ENCODE measurements at regions not wholly inside any gene's neighbourhood (a gene's known extent, or its start where the extent isn't known, plus 50 kb on each side); places are given as distances from the start of the nearest gene placed in this dataset.

DNA sequence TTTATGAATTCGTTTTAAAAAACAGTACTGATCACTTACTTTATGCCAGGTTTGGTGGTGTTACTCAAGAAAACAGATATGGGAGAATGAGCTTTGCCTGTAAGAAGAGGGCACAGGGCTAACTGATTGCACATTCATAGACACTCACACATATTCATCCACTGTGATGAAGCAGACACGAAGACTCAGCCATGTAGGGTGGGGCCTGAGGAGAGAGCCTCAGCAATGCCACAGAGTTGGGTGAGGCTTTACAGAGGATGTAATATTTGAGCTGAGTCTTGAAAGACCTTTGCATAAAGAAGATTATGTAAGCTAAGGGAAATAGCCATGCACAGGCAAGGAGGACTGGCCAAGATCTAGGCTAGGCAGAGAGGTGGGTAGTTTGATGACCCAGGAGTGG is 472.8 kb downstream of the PSAT1 start:
- no peak overlapping the region for H3K27ac Mint-ChIP-seq

GRCh38 chr9:78775211-78775610 is 478.3 kb downstream of the PSAT1 start:
- Mint-ChIP-seq H3K27me3 (no peaks in the 10 kb centered on the region), H3K4me1 (no peaks in the 10 kb centered on the region), H3K27ac (no peak overlapping the region), H3K4me3 (no peak overlapping the region), H3K9me3 (no peaks in the 10 kb centered on the region)
- ATAC-seq (no peak), DNase-seq (no peak)

More for the DNA sequence above, 472.8 kb downstream of the PSAT1 start:
- H3K4me3 Mint-ChIP-seq: no peak overlapping the region
- no peaks in the 10 kb centered on the region for H3K4me1 Mint-ChIP-seq
- no peak for DNase-seq
- H3K27me3 Mint-ChIP-seq: no peaks in the 10 kb centered on the region
- H3K9me3 Mint-ChIP-seq: no peaks in the 10 kb centered on the region
- ATAC-seq: no peak

DNA sequence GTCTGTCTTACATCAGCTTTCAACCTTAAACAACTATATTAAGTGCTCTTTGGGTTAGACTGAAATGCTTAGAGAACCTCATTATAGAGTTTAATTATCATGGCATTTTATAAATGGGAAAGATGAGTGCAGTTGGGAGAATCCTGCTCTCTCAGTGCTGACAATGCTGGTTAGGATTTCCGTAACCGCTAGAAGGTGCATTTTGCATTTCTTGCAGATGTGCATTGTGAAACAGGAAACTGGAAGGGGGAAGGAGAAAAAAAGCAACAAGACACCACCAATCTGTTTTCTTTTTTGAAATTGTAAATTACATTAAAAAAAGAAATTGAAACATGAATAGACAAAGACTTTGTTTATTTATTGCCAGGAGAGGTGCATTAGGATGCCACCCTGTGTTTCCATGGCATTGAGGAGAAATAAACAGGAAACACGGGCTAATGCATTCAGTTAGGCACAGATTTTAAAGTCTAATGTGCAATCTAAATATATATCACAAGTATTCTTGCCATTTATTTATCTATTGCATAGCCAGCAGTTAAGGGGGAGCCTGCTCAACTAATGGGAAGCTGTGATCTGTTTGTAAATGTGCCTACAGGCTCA is 478.9 kb downstream of the PSAT1 start:
- H3K9me3 Mint-ChIP-seq: no peaks in the 10 kb centered on the region

DNA sequence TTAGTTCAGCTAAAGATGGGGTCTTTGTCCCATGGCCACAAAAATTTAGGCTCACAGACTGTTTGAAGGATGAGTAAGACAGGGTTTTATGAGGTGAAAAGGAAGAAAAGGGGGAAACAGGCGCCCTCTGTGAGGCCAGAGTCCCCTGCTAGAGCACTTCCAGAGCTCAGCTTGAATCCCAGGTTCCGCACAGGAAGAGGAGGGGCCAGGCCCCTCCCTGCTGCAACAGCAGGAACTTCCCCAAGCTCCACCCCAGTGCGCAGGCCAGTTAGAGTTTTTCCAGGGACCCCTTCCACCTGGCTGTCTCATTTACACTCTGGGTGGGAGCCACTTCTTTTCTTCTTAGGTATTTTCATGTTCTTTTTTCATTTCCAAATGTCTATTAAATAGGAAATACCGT is 480.8 kb downstream of the PSAT1 start:
- no peaks in the 10 kb centered on the region for H3K4me1 Mint-ChIP-seq
- no peak overlapping the region for H3K4me3 Mint-ChIP-seq
- H3K27ac Mint-ChIP-seq: no peak overlapping the region
- no peaks in the 10 kb centered on the region for H3K9me3 Mint-ChIP-seq
- H3K27me3 Mint-ChIP-seq: no peaks in the 10 kb centered on the region
- ATAC-seq: no peak
- no peak for DNase-seq

More for the DNA sequence above, 478.9 kb downstream of the PSAT1 start:
- no peak overlapping the region for H3K4me3 Mint-ChIP-seq
- H3K27ac Mint-ChIP-seq: no peak overlapping the region
- DNase-seq (no peak), ATAC-seq (no peak)
- H3K27me3 Mint-ChIP-seq: no peaks in the 10 kb centered on the region
- no peaks in the 10 kb centered on the region for H3K4me1 Mint-ChIP-seq

DNA sequence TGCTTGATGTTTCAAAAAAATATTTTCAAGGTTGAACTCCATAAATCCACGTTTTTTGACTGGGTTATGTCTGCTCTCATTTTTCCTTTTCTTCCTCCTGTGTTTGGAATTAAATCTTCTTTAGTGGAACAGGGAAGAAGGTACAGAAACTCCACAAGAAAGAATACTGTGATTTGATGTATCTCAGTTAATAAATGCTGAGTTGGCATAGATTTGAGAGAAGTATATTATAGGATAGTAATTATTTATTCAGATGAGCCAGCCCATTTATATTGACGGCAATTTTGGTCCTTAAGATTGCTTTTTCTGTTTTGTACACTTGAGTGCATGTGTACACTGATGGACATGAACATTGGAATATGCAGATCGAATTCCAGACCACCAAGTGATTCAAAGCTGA is 481.4 kb downstream of the PSAT1 start:
- H3K4me3 Mint-ChIP-seq: no peak overlapping the region
- no peaks in the 10 kb centered on the region for H3K4me1 Mint-ChIP-seq
- H3K27me3 Mint-ChIP-seq: no peaks in the 10 kb centered on the region
- H3K9me3 Mint-ChIP-seq: no peaks in the 10 kb centered on the region
- no peak for ATAC-seq
- no peak overlapping the region for H3K27ac Mint-ChIP-seq
- DNase-seq: no peak

DNA sequence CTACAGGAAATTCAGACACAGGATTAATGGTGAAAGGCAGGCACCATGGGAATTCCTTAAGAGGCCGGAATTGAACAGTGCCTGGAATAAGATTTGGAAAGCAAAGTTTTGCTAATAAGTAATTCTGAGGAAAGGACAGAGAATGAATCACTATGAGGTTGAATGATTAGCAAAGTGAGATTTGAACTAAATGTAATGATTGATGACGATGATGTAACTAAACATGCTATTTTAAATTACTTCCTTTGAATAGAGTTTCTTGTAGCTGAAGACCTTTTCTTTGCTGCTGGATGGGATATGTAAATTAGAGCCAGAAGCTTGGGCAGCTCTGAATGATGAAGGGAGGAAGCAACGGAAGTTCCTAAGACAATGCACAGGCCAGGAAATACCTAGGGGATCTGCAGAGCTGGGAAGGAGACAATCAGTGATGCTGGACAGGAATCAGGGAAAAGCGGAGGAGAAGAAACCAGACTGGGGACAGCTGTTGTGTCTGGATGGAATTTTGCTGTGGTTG is 482.0 kb downstream of the PSAT1 start:
- no peaks in the 10 kb centered on the region for H3K9me3 Mint-ChIP-seq
- H3K27ac Mint-ChIP-seq: no peak overlapping the region
- no peaks in the 10 kb centered on the region for H3K27me3 Mint-ChIP-seq
- H3K4me1 Mint-ChIP-seq: no peaks in the 10 kb centered on the region
- H3K4me3 Mint-ChIP-seq: no peak overlapping the region
- ATAC-seq (no peak), DNase-seq (no peak)

GRCh38 chr9:78781681-78782080 is 484.8 kb downstream of the PSAT1 start:
- no peaks in the 10 kb centered on the region for H3K4me1 Mint-ChIP-seq
- ATAC-seq: no peak
- H3K27ac Mint-ChIP-seq: no peak overlapping the region
- H3K27me3 Mint-ChIP-seq: no peaks in the 10 kb centered on the region
- no peak overlapping the region for H3K4me3 Mint-ChIP-seq
- no peaks in the 10 kb centered on the region for H3K9me3 Mint-ChIP-seq
- DNase-seq: no peak

GRCh38 chr9:78782234-78782633 is 485.3 kb downstream of the PSAT1 start:
- ATAC-seq (no peak), DNase-seq (no peak)
- no peak overlapping the region for H3K27ac Mint-ChIP-seq
- H3K4me1 Mint-ChIP-seq: no peaks in the 10 kb centered on the region
- H3K27me3 Mint-ChIP-seq: no peaks in the 10 kb centered on the region
- H3K9me3 Mint-ChIP-seq: no peaks in the 10 kb centered on the region
- H3K4me3 Mint-ChIP-seq: no peak overlapping the region

GRCh38 chr9:78782858-78783257 is 485.9 kb downstream of the PSAT1 start:
- Mint-ChIP-seq H3K4me1 (no peaks in the 10 kb centered on the region), H3K4me3 (no peak overlapping the region), H3K27ac (no peak overlapping the region), H3K27me3 (no peaks in the 10 kb centered on the region), H3K9me3 (no peaks in the 10 kb centered on the region)
- no peak for ATAC-seq
- no peak for DNase-seq

DNA sequence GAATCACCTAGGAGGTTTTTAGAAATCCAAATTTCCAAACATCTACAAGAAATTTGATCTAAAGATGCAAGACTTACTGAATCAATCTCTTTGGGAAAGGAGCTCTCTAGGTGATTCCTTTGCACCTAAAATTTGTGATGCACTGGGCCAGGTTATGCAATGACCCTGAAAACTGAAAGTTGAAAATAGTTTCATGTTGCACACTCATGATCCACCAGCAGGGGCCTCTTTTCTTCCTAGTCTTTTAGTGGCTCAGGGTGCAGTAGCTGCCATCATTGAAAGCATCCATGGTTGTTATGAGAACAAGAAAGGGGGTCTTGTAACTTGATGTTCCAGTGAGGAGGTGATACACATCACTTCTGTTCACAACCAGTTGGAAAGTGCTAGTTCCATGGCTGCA is 486.8 kb downstream of the PSAT1 start:
- no peak for ATAC-seq
- no peak overlapping the region for H3K27ac Mint-ChIP-seq
- no peak overlapping the region for H3K4me3 Mint-ChIP-seq
- no peak for DNase-seq
- H3K27me3 Mint-ChIP-seq: no peaks in the 10 kb centered on the region
- H3K4me1 Mint-ChIP-seq: no peaks in the 10 kb centered on the region
- H3K9me3 Mint-ChIP-seq: no peaks in the 10 kb centered on the region

- ATAC-seq: no peak
- DNase-seq: no peak
- H3K27me3 Mint-ChIP-seq: no peaks in the 10 kb centered on the region
- no peak overlapping the region for H3K27ac Mint-ChIP-seq
- no peaks in the 10 kb centered on the region for H3K4me1 Mint-ChIP-seq
- no peak overlapping the region for H3K4me3 Mint-ChIP-seq
- peaks cover 0 to 9% of the 10 kb centered on the region in 2 donors for H3K9me3 Mint-ChIP-seq
Observed at GRCh38 chr9:78786794-78787193, 489.9 kb downstream of the PSAT1 start.

- ATAC-seq: no peak
- no peak overlapping the region for H3K27ac Mint-ChIP-seq
Observed at GRCh38 chr9:78788101-78788500, 491.2 kb downstream of the PSAT1 start.

GRCh38 chr9:78791779-78792178 is 494.9 kb downstream of the PSAT1 start:
- no peaks in the 10 kb centered on the region for H3K27me3 Mint-ChIP-seq
- no peak overlapping the region for H3K27ac Mint-ChIP-seq
- DNase-seq (no peak), ATAC-seq (no peak)
- H3K4me1 Mint-ChIP-seq: no peaks in the 10 kb centered on the region
- no peak overlapping the region for H3K4me3 Mint-ChIP-seq
- H3K9me3 Mint-ChIP-seq: peaks cover 0 to 9% of the 10 kb centered on the region in 2 donors

More at GRCh38 chr9:78788101-78788500, 491.2 kb downstream of the PSAT1 start:
- Mint-ChIP-seq H3K4me1 (no peaks in the 10 kb centered on the region), H3K4me3 (no peak overlapping the region), H3K27me3 (no peaks in the 10 kb centered on the region), H3K9me3 (peaks cover 0 to 9% of the 10 kb centered on the region in 2 donors)
- no peak for DNase-seq

DNA sequence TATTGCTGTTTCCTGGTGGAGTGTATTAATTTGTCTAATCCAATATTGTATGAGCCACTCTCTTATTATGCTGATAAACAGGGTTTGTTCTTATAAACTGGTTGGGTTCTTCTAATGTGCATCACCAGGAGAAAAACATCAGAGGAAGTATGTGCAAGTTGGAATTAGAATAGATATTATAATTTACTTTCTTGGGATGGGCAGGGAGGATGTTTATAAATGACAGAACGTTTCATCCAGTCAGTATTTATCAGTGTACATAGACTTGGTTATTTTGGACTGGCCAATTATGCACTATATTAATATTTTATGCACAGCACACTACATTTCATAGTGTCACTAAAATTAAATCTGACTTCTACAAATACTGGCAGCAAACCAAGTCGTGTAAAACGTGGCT is 495.8 kb downstream of the PSAT1 start:
- no peak overlapping the region for H3K27ac Mint-ChIP-seq
- no peak for ATAC-seq
- H3K27me3 Mint-ChIP-seq: no peaks in the 10 kb centered on the region
- no peaks in the 10 kb centered on the region for H3K4me1 Mint-ChIP-seq
- peaks cover 0 to 9% of the 10 kb centered on the region in 2 donors for H3K9me3 Mint-ChIP-seq
- DNase-seq: no peak
- no peak overlapping the region for H3K4me3 Mint-ChIP-seq

DNA sequence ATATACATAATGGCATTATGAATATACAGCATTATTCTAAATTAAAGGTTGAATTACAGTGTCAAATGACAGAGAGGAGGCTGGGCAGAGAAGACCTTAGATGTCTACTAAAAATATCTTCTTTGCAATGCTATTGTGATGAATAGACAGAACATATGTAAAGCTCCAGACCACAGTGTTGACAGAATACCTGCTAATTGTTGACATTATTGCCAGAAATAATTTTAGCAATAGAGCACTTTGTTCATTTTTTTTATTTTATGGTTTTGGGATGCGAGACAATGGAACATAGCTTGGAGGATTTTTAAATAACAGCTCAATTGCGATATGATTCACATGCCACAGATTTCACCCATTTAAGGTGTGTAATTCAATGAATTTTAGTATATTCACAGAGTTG is 508.8 kb downstream of the PSAT1 start:
- ATAC-seq: no peak
- no peak for DNase-seq
- no peaks in the 10 kb centered on the region for H3K27me3 Mint-ChIP-seq
- H3K27ac Mint-ChIP-seq: no peak overlapping the region
- no peaks in the 10 kb centered on the region for H3K4me1 Mint-ChIP-seq
- H3K4me3 Mint-ChIP-seq: no peak overlapping the region
- no peaks in the 10 kb centered on the region for H3K9me3 Mint-ChIP-seq

- H3K27me3 Mint-ChIP-seq: no peaks in the 10 kb centered on the region
- DNase-seq (no peak), ATAC-seq (no peak)
- H3K9me3 Mint-ChIP-seq: no peaks in the 10 kb centered on the region
- H3K4me1 Mint-ChIP-seq: no peaks in the 10 kb centered on the region
- H3K4me3 Mint-ChIP-seq: no peak overlapping the region
- no peak overlapping the region for H3K27ac Mint-ChIP-seq
Observed at GRCh38 chr9:78806492-78807160, 509.7 kb downstream of the PSAT1 start.

DNA sequence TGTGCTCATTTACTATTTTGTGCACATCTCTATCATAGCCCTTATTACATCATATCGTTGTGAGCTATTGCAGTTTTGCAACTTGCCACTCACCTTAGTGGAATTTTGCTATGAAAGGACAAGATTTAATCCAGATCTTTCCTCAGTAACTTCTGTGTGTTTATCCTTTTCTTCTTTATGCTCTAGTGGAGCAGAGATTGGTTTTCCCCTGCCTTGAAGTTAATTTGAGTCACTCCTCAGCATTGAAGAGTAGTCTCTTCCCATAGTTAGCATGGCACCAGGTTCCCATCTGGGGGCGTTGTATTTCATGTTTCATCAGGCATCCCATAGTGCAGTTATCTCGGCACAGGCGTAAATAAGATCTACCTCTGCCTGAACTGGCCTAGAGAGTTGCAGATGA is 510.4 kb downstream of the PSAT1 start:
- no peaks in the 10 kb centered on the region for H3K4me1 Mint-ChIP-seq
- H3K27ac Mint-ChIP-seq: no peak overlapping the region
- no peaks in the 10 kb centered on the region for H3K27me3 Mint-ChIP-seq
- H3K4me3 Mint-ChIP-seq: no peak overlapping the region
- ATAC-seq: no peak
- no peaks in the 10 kb centered on the region for H3K9me3 Mint-ChIP-seq
- no peak for DNase-seq

Data from stimulated activated naive CD8-positive, alpha-beta T cell treated with anti-CD3 and anti-CD28 coated beads, Interleukin-15, amount 100 ng/mL, for 72 hours (primary cell).